DND-41 (cell line): ENCODE measurements at regions not wholly inside any gene's neighbourhood (a gene's known extent, or its start where the extent isn't known, plus 50 kb on each side); places are given as distances from the start of the nearest gene placed in this dataset.

Experiments
- ATAC-seq: fragments of 200-7000 bp; cut with Tn5 transposase; 3 replicates; pipeline ENCODE4 v1.9.1; 2021; ENCODE audit warnings: low read depth; ENCODE audit not compliant: insufficient read depth
- DNase-seq: peaks from one replicate; pipeline ENCODE4 v3.0.0-alpha.2; 2020
- H2AFZ ChIP-seq: 2 replicates; pipeline ENCODE4 v1.6.0; 2012; ENCODE audit warnings: low read depth, low read length
- H3K27ac ChIP-seq: 2 replicates; pipeline ENCODE4 v1.5.1; 2012; ENCODE audit warnings: low read length, inconsistent platforms
- H3K27me3 ChIP-seq: fragments of 200-600 bp; sonication (generic); 2 replicates; pipeline ENCODE4 v1.6.0; 2012; ENCODE audit warnings: low read length, mild to moderate bottlenecking, inconsistent platforms; ENCODE audit not compliant: insufficient read depth, poor library complexity
- H3K36me3 ChIP-seq: 2 replicates; pipeline ENCODE4 v1.5.1; 2012; ENCODE audit warnings: low read length, inconsistent platforms; ENCODE audit not compliant: insufficient read depth
- H3K4me1 ChIP-seq: 2 replicates; pipeline ENCODE4 v1.5.1; 2012; ENCODE audit warnings: mild to moderate bottlenecking, low read length; ENCODE audit not compliant: insufficient read depth
- H3K4me2 ChIP-seq: 2 replicates; pipeline ENCODE4 v1.6.0; 2012; ENCODE audit warnings: mild to moderate bottlenecking, moderate library complexity, low read length, inconsistent platforms; ENCODE audit not compliant: insufficient read depth
- H3K4me3 ChIP-seq, 2 experiments: fragments of 200-600 bp in 1 of 2; shearing (Covaris generic) in 1 of 2; 2 replicates each; pipeline ENCODE4 v1.5.1; 2012 to 2016; ENCODE audit warnings: inconsistent platforms in 2 of 2, low read length in 2 of 2, mild to moderate bottlenecking in 2 of 2, low read depth in 1 of 2, moderate library complexity in 1 of 2
- H3K79me2 ChIP-seq: 2 replicates; pipeline ENCODE4 v1.6.0; 2012; ENCODE audit warnings: low read length, inconsistent platforms; ENCODE audit not compliant: insufficient read depth
- H3K9ac ChIP-seq: 2 replicates; pipeline ENCODE4 v1.6.0; 2012; ENCODE audit warnings: low read depth, mild to moderate bottlenecking, inconsistent platforms, low read length, moderate library complexity
- H3K9me3 ChIP-seq: 2 replicates; pipeline ENCODE4 v1.5.1; 2012; ENCODE audit warnings: low read length, moderate library complexity, mild to moderate bottlenecking, inconsistent platforms; ENCODE audit not compliant: insufficient read depth, severe bottlenecking
- H4K20me1 ChIP-seq: 2 replicates; pipeline ENCODE4 v1.6.0; 2012; ENCODE audit warnings: low read length; ENCODE audit not compliant: insufficient read depth
- CTCF ChIP-seq: IDR thresholded peaks from 2 replicates; pipeline ENCODE4 v1.5.1; 2012; ENCODE audit warnings: borderline replicate concordance, low read length, moderate library complexity, mild to moderate bottlenecking; ENCODE audit not compliant: poor library complexity, severe bottlenecking; ENCODE audit errors: extremely low read depth
- EZH2 ChIP-seq: IDR thresholded peaks from 3 replicates; pipeline ENCODE4 v1.6.1; 2012; ENCODE audit warnings: borderline replicate concordance, low read depth, mild to moderate bottlenecking, moderate library complexity, low read length, inconsistent platforms; ENCODE audit not compliant: severe bottlenecking

DNA sequence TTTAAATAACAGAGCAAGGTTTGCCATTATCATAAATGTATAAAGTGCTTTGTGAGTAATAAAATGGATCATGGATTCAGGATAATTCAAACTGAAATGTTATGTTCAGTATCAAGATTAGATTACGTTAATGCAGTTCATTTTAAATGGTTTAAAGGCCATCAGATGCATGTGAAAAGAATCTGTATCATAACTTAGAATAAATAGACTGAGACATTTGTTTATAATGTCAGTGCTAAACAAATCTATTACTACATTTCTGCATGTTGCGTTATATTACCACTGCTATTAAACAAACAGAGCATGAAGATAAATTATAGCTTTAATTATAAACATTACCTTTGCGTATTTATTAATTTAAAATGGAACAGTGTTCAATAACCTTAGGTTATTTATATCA is 160.2 kb downstream of the TOX3 start:
- no peaks in the 10 kb centered on the region for H3K9me3 ChIP-seq
- ATAC-seq (no peak), DNase-seq (no peak)
- H3K4me2 ChIP-seq: no peak overlapping the region
- no peaks in the 10 kb centered on the region for H3K79me2 ChIP-seq
- no peaks in the 10 kb centered on the region for H3K4me1 ChIP-seq
- H2AFZ ChIP-seq: no peak overlapping the region
- TF ChIP-seq CTCF: no peak
- TF ChIP-seq EZH2: no peak
- no peak overlapping the region for H3K27ac ChIP-seq
- no peak overlapping the region for H3K4me3 ChIP-seq
- H3K9ac ChIP-seq: no peak overlapping the region
- H3K27me3 ChIP-seq: peaks cover 2% of the 10 kb centered on the region
- no peaks in the 10 kb centered on the region for H4K20me1 ChIP-seq
- H3K36me3 ChIP-seq: no peaks in the 10 kb centered on the region

DNA sequence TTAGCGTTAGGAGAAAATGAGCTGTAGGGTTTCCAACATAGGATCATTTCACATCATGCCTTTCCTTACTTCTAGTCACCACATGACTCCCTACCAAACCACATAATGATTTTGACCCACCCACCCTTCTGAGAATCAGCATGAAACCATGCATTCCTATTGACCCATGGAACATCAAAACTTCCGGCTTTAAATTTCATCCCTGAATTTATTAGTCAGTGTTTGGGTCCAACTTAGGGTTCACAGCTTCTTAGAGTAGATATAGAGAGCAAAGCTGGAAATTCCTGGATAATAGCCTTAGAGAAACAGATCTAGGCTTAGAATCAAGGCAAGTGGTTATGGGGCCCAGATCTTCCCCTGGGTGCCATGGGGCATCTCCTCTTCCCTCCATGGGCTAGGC is 162.6 kb downstream of the TOX3 start:
- Histone ChIP-seq H3K27ac (no peak overlapping the region), H4K20me1 (no peaks in the 10 kb centered on the region), H3K27me3 (no peaks in the 10 kb centered on the region), H3K36me3 (no peaks in the 10 kb centered on the region), H3K9me3 (no peaks in the 10 kb centered on the region), H3K4me3 (no peak overlapping the region), H3K79me2 (no peaks in the 10 kb centered on the region), H2AFZ (no peak overlapping the region), H3K4me1 (no peaks in the 10 kb centered on the region), H3K9ac (no peak overlapping the region), H3K4me2 (no peak overlapping the region)
- no peak for TF ChIP-seq CTCF
- no peak for TF ChIP-seq EZH2
- no peak for ATAC-seq
- no peak for DNase-seq

GRCh38 chr16:52383640-52384292 is 163.2 kb downstream of the TOX3 start:
- Histone ChIP-seq H4K20me1 (no peaks in the 10 kb centered on the region), H3K9me3 (no peaks in the 10 kb centered on the region), H2AFZ (no peak overlapping the region), H3K27me3 (no peaks in the 10 kb centered on the region), H3K36me3 (no peaks in the 10 kb centered on the region), H3K4me3 (no peak overlapping the region), H3K27ac (no peak overlapping the region), H3K4me2 (no peak overlapping the region), H3K9ac (no peak overlapping the region), H3K79me2 (no peaks in the 10 kb centered on the region), H3K4me1 (no peaks in the 10 kb centered on the region)
- no peak for DNase-seq
- no peak for ATAC-seq
- TF ChIP-seq EZH2 (no peak), CTCF (no peak)

DNA sequence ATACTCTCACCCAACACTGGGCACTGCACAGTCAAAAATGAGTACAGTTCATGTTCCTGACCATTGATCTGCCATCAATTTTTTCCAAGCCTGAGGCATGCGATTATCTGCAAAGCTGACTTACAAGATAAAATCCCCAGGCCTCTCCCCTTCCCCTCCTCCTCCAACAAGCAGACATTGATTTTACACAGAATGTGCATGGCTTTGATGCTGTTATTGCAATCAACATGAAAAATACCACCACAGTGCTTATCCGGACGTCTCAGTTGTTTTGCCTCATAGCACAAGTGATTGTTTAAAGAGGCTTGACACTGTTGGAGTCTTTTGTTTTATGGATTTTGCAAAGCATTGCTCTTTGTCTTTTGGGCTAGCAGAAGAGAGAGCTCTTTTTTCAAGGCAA is 163.8 kb downstream of the TOX3 start:
- Histone ChIP-seq H4K20me1 (no peaks in the 10 kb centered on the region), H3K27me3 (no peaks in the 10 kb centered on the region), H3K4me2 (no peak overlapping the region), H3K9me3 (no peaks in the 10 kb centered on the region), H3K36me3 (no peaks in the 10 kb centered on the region), H3K4me3 (no peak overlapping the region), H3K79me2 (no peaks in the 10 kb centered on the region), H3K4me1 (no peaks in the 10 kb centered on the region), H3K9ac (no peak overlapping the region), H2AFZ (no peak overlapping the region), H3K27ac (no peak overlapping the region)
- no peak for DNase-seq
- TF ChIP-seq EZH2: no peak
- no peak for TF ChIP-seq CTCF
- ATAC-seq: no peak
